K562 (cell line): ENCODE measurements at regions not wholly inside any gene's neighbourhood (a gene's known extent, or its start where the extent isn't known, plus 50 kb on each side); places are given as distances from the start of the nearest gene placed in this dataset.

Experiments
- ATAC-seq: fragments of 200-7000 bp; cut with Tn5 transposase; 3 replicates; pipeline ENCODE4 v1.9.1; 2020; ENCODE audit warnings: moderate library complexity
- BruUV-seq: library from RNA; stranded (reverse); fragments of 400-500 nt; replicated peaks from 2 replicates; lab custom pipeline; 2021; lab: Mats Ljungman, UMichigan
- CTCF ChIA-PET: fragments of 300-600 bp; formaldehyde crosslinking; extraction: SDS; loops from one replicate; lab custom pipeline; 2021; ENCODE audit warnings: low intra/inter-chr PET ratio; lab: Yijun Ruan, JAX
- POLR2A ChIA-PET: fragments of 300-600, 350-650 bp; sonication (Branson Sonifier 250); formaldehyde crosslinking; extraction: SDS; loops from one replicate; lab custom pipeline; 2021; ENCODE audit warnings: antibody characterized with exemption, inconsistent platforms; lab: Yijun Ruan, JAX
- DNase-seq, 4 experiments: peaks; one replicate each; pipeline versions ENCODE4 v3.0.0 to v3.0.0-alpha.2; 2011 to 2018; ENCODE audit warnings: low spot score in 3 of 4, mixed read lengths in 3 of 4; ENCODE audit errors: extremely low read depth in 1 of 4
- FAIRE-seq: peaks from 2 replicates; lab custom pipeline; 2011; peaks lifted over from hg19 to GRCh38; lab: Jason Lieb, UNC
- H2AFZ ChIP-seq: 2 replicates; pipeline ENCODE4 v1.6.0; 2011; ENCODE audit warnings: low read depth, low read length, control low read depth, inconsistent platforms
- H3K27ac ChIP-seq: fragments of 200-600 bp; 3 replicates; pipeline ENCODE4 v1.8.0; 2011; ENCODE audit warnings: low read depth, mild to moderate bottlenecking, control low read depth, inconsistent platforms, low read length, moderate library complexity, mixed read lengths; ENCODE audit errors: extremely low read depth
- H3K27me3 ChIP-seq, 2 experiments: fragments of 300-600 bp in 1 of 2; 2 replicates in 1 of 2; 3 replicates in 1 of 2; pipeline versions ENCODE4 v1.6.0 to v1.8.0; 2011; ENCODE audit warnings: inconsistent platforms in 2 of 2, low read length in 2 of 2, mild to moderate bottlenecking in 1 of 2, mixed read lengths in 1 of 2, moderate library complexity in 1 of 2; ENCODE audit not compliant: control insufficient read depth in 2 of 2, insufficient read depth in 2 of 2
- H3K36me3 ChIP-seq: fragments of 300-600 bp; 3 replicates; pipeline ENCODE4 v1.8.0; 2011; ENCODE audit warnings: mild to moderate bottlenecking, low read length, inconsistent platforms; ENCODE audit not compliant: control insufficient read depth, insufficient read depth
- H3K4me1 ChIP-seq, 2 experiments: fragments of 200-600 bp in 1 of 2; replicated peaks in 1 of 2; 2 replicates in 1 of 2; 3 replicates in 1 of 2; pipeline versions ENCODE4 v1.5.1 to v1.8.0; 2011; ENCODE audit warnings: inconsistent platforms in 2 of 2, low read length in 2 of 2, mild to moderate bottlenecking in 1 of 2, mixed read lengths in 1 of 2, moderate library complexity in 1 of 2; ENCODE audit not compliant: control insufficient read depth in 2 of 2, insufficient read depth in 2 of 2
- H3K4me2 ChIP-seq: 2 replicates; pipeline ENCODE4 v1.6.1; 2011; ENCODE audit warnings: low read length, control low read depth, inconsistent platforms, mixed read lengths; ENCODE audit not compliant: insufficient read depth
- H3K4me3 ChIP-seq: fragments of 200-600 bp; sonication (generic), shearing (Covaris generic); 2 replicates; pipeline ENCODE4 v1.5.1; 2016; ENCODE audit warnings: control low read depth, inconsistent platforms
- H3K79me2 ChIP-seq: fragments of 200-600 bp; 3 replicates; pipeline ENCODE4 v1.8.0; 2011; ENCODE audit warnings: low read length, inconsistent platforms; ENCODE audit not compliant: control insufficient read depth, insufficient read depth
- H3K9ac ChIP-seq, 2 experiments: 2 replicates each; pipeline versions ENCODE4 v1.6.0 to v1.6.1; 2011; ENCODE audit warnings: low read depth in 2 of 2, low read length in 2 of 2, control low read depth in 1 of 2, inconsistent platforms in 1 of 2, mild to moderate bottlenecking in 1 of 2, mixed read lengths in 1 of 2; ENCODE audit not compliant: insufficient read depth in 1 of 2
- H3K9me1 ChIP-seq: one replicate; pipeline ENCODE4 v1.6.0; 2011; ENCODE audit warnings: inconsistent platforms, mild to moderate bottlenecking, low read length, moderate library complexity; ENCODE audit not compliant: control insufficient read depth, insufficient read depth
- H3K9me3 ChIP-seq: replicated peaks from 2 replicates; pipeline ENCODE4 v1.5.1; 2011; ENCODE audit warnings: low read depth, low read length, inconsistent platforms; ENCODE audit not compliant: control insufficient read depth, insufficient read depth
- H4K20me1 ChIP-seq: replicated peaks from 2 replicates; pipeline ENCODE4 v1.6.1; 2011; ENCODE audit warnings: low read length, inconsistent platforms, mixed read lengths; ENCODE audit not compliant: control insufficient read depth, insufficient read depth
- HCFC1 ChIP-seq: IDR thresholded peaks from 2 replicates; pipeline ENCODE4 v1.6.1; 2012; ENCODE audit warnings: low read depth, low read length, improper control_type of control experiment
- MEIS2 ChIP-seq: fragments of 450-650 bp; IDR thresholded peaks from 2 replicates; pipeline ENCODE4 v1.6.1; 2014; ENCODE audit warnings: mild to moderate bottlenecking; ENCODE audit not compliant: partially characterized antibody
- PBX2 ChIP-seq, 2 experiments: IDR thresholded peaks in 1 of 2; conservative IDR thresholded peaks in 1 of 2; 2 replicates each; pipeline ENCODE4 v1.6.1; 2016; ENCODE audit warnings: low read depth in 2 of 2, mild to moderate bottlenecking in 1 of 2, missing compliant biosample characterization in 1 of 2, missing genetic modification characterization in 1 of 2, moderate library complexity in 1 of 2
- PKNOX1 ChIP-seq: fragments of 450-650 bp; IDR thresholded peaks from 2 replicates; pipeline ENCODE4 v1.6.1; 2016
- WGBS: fragments of 100-300 bp; shearing (Covaris generic); methylation state at CpG from one replicate; pipeline ENCODE4 v1.1.6; 2016; ENCODE audit warnings: low coverage, mixed read lengths; ENCODE audit not compliant: insufficient coverage; ENCODE audit errors: missing lambda C conversion rate; 5-methylcytosine and 5-hydroxymethylcytosine counted together
- in situ Hi-C: fragments of 300-500 bp; cut with MboI; formaldehyde crosslinking; loops from 4 replicates; pipeline ENCODE4 v1.15.0; 2018; ENCODE audit warnings: inconsistent platforms, mixed read lengths
- intact Hi-C: fragments of 100-400 bp; cut with micrococcal nuclease; formaldehyde crosslinking; loops from 2 replicates; pipeline ENCODE4 v1.14.2; 2022

- no peak for DNase-seq
- H3K79me2 ChIP-seq, result no peaks in the 10 kb centered on the region
- intact Hi-C loops (no loop called here), in situ Hi-C loops (no loop called here)
- no peaks in the 10 kb centered on the region for H3K9me3 ChIP-seq
- no peaks in the 10 kb centered on the region for H4K20me1 ChIP-seq
- peak; percentile 40; the same call in 1 of the 3 replicates for ATAC-seq
- no peak for FAIRE-seq
- no TSS peak for BruUV-seq
- H3K9me1 ChIP-seq, result no peaks in the 10 kb centered on the region
- ChIA-PET POLR2A (interaction anchor here (0.6 to 1.2 kb wide), 6 partner anchors 12 to 1685 kb away, joined by 3 to 6 read pairs (median 3); no protein-coding TSS in a partner anchor), CTCF (no interaction called here)
- peaks cover 3 to 4% of the 10 kb centered on the region in 2 experiments; a peak in 2 of 5 replicates for H3K4me1 ChIP-seq
- no peaks in the 10 kb centered on the region for H3K36me3 ChIP-seq
- no peaks in the 10 kb centered on the region for H3K27me3 ChIP-seq
- no peak overlapping the region for H2AFZ ChIP-seq
- peak; percentile 88 for TF ChIP-seq MEIS2
- no peak for TF ChIP-seq HCFC1
- peak; percentile 93 for TF ChIP-seq PKNOX1
- peak; percentile 16; the same call in 1 of the 2 replicates for TF ChIP-seq PBX2 (CRISPR knock-in tag; IDR thresholded peaks at IDR 0.05; ENCODE audit: low read depth)
- peak; percentile 74 for TF ChIP-seq PBX2 (tag; conservative IDR thresholded peaks at IDR 0.05; ENCODE audit: low read depth)
- TF ChIP-seq, all 486 proteins: peak for 3
- Histone ChIP-seq H3K4me3 (no peak overlapping the region), H3K4me2 (no peak overlapping the region), H3K9ac (no peak overlapping the region), H3K27ac (no peak overlapping the region)
- WGBS, result 0% methylated on average over 1 of the region's 1 CpG
These were observed 248.4 kb upstream of the JARID2 start for GRCh38 chr6:14997507-14997906.
